GM18951 (cell line): ENCODE measurements at regions not wholly inside any gene's neighbourhood (a gene's known extent, or its start where the extent isn't known, plus 50 kb on each side); places are given as distances from the start of the nearest gene placed in this dataset.
"Not testable (repeated sequence)": the region's sequence is repeated elsewhere in the genome, so short reads cannot be mapped to it uniquely, and the experiment has no call there.

ENCODE experiments used
- POLR2A ChIP-seq: IDR thresholded peaks from 4 replicates; pipeline ENCODE4 v1.6.1; 2011; ENCODE audit warnings: mild to moderate bottlenecking; ENCODE audit not compliant: insufficient read length, insufficient read depth; ENCODE audit errors: extremely low read depth
- in situ Hi-C: fragments of 300-500 bp; cut with MboI; formaldehyde crosslinking; loops from one replicate; pipeline ENCODE4 v1.12.0; 2022; ENCODE audit warnings: low sequenced_read_pairs, mixed read lengths, inconsistent platforms; ENCODE audit not compliant: unreplicated experiment

GRCh38 chr2:238527565-238527964 is 100.8 kb downstream of the ASB1 start:
- no peak for TF ChIP-seq POLR2A
- in situ Hi-C loops, result no loop called here

GRCh38 chr2:238528953-238529781 is 102.4 kb downstream of the ASB1 start:
- in situ Hi-C loops, result no loop called here
- no peak for TF ChIP-seq POLR2A

GRCh38 chr2:238531017-238531645 is 104.4 kb downstream of the ASB1 start:
- in situ Hi-C loops, result not testable (repeated sequence)

- in situ Hi-C loops, result not testable (repeated sequence)
These were observed 117.0 kb downstream of the ASB1 start for GRCh38 chr2:238543732-238544131.

GRCh38 chr2:238548902-238549462 is 122.3 kb downstream of the ASB1 start:
- in situ Hi-C loops, result no loop called here
- TF ChIP-seq POLR2A, result no peak

- in situ Hi-C loops, result no loop called here
- TF ChIP-seq POLR2A, result no peak
These were observed 123.1 kb downstream of the ASB1 start for GRCh38 chr2:238549866-238550265.

GRCh38 chr2:238551091-238551490 is 124.4 kb downstream of the ASB1 start:
- in situ Hi-C loops, result no loop called here
- no peak for TF ChIP-seq POLR2A

GRCh38 chr2:238552226-238552625 is 125.5 kb downstream of the ASB1 start:
- in situ Hi-C loops, result no loop called here
- no peak for TF ChIP-seq POLR2A

GRCh38 chr2:238553159-238553558 is 126.4 kb downstream of the ASB1 start:
- TF ChIP-seq POLR2A, result no peak
- in situ Hi-C loops, result no loop called here

- in situ Hi-C loops, result no loop called here
- TF ChIP-seq POLR2A, result no peak
These were observed 128.0 kb downstream of the ASB1 start for GRCh38 chr2:238554468-238555315.

- in situ Hi-C loops, result no loop called here
These were observed 129.2 kb downstream of the ASB1 start for GRCh38 chr2:238555786-238556542.

GRCh38 chr2:238557431-238557830 is 130.7 kb downstream of the ASB1 start:
- in situ Hi-C loops, result no loop called here
- no peak for TF ChIP-seq POLR2A

More at GRCh38 chr2:238555786-238556542, 129.2 kb downstream of the ASB1 start:
- TF ChIP-seq POLR2A, result no peak
